ENCODE measurements at regions not wholly inside any gene's neighbourhood (a gene's known extent, or its start where the extent isn't known, plus 50 kb on each side); places are given as distances from the start of the nearest gene placed in this dataset.

DNA sequence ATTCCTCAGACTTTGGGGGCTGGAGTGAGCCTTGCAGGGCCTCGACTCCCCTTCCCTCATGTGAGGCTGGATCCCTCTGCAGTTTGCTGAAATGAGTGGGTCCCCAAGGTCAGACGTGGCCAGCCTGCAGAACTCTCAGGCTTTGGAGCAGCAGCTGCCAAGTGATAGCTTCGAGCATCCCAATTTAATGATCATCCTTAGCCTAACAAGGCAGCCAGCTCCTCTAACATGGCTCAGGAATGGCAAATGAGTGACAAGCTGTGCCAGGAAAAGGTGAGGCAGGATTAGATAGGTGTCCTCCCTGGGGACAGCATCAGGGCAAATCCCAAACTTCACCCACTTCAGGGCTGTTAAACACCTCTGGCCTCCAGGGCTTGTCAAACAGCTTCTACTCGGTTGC is 130.7 kb upstream of the PWP1 start:
- no peaks in the 10 kb centered on the region for H3K4me1 Mint-ChIP-seq (ENCODE audit: low read depth)
- no peaks in the 10 kb centered on the region for H3K27me3 Mint-ChIP-seq
- no peak overlapping the region for H3K4me3 Mint-ChIP-seq
- H3K9me3 Mint-ChIP-seq (ENCODE audit: low read depth): no peaks in the 10 kb centered on the region
- peaks cover 14% of the 10 kb centered on the region for H3K36me3 Mint-ChIP-seq
- no peak overlapping the region for H3K27ac Mint-ChIP-seq

DNA sequence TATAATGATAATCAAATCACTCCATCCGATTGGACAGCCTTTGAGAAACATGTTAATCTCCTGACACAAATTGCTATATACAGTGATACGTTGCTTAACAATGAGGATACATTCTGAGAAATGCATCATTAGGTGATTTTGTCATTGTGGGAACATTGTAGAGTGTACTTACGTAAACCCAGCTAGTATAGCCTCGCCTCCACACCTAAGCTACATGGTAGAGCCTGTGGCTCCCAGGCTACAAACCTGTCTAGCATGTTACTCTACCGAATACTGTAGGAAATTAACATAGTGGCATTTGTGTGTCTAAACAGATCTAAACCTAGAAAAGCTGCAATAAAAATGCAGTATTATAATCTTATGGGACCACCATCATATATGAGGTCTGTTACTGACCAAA is 128.6 kb upstream of the PWP1 start:
- Mint-ChIP-seq H3K4me1 (ENCODE audit: low read depth) (no peaks in the 10 kb centered on the region), H3K36me3 (peaks cover 10% of the 10 kb centered on the region), H3K9me3 (ENCODE audit: low read depth) (no peaks in the 10 kb centered on the region), H3K27me3 (no peaks in the 10 kb centered on the region), H3K4me3 (no peak overlapping the region), H3K27ac (no peak overlapping the region)

DNA sequence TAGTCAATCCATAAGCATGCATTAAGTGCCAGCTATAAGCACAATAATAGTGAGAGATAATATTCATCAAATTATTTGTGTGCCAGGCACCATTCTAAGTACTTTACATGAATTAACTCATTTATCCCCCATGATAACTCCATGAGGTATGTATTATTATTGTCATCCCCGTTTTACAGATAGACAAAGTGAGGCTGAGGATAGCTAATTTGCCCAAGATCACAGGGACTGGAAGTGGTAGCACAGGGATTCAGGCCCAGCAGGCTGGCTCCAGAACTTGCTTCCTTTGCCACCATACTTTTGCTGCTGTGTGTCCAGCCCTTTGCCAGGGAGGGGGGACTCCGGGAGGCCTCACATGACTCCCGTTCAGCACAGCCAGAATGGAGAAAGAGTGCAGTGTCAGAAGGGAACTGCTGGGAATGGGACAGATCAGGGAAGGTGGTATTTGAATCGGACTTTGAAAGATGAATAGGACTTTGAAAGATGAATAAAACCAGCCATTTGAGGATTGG is 128.0 kb upstream of the PWP1 start:
- Mint-ChIP-seq H3K9me3 (ENCODE audit: low read depth) (no peaks in the 10 kb centered on the region), H3K4me3 (no peak overlapping the region), H3K36me3 (peaks cover 5% of the 10 kb centered on the region), H3K27me3 (no peaks in the 10 kb centered on the region), H3K4me1 (ENCODE audit: low read depth) (no peaks in the 10 kb centered on the region), H3K27ac (no peak overlapping the region)

DNA sequence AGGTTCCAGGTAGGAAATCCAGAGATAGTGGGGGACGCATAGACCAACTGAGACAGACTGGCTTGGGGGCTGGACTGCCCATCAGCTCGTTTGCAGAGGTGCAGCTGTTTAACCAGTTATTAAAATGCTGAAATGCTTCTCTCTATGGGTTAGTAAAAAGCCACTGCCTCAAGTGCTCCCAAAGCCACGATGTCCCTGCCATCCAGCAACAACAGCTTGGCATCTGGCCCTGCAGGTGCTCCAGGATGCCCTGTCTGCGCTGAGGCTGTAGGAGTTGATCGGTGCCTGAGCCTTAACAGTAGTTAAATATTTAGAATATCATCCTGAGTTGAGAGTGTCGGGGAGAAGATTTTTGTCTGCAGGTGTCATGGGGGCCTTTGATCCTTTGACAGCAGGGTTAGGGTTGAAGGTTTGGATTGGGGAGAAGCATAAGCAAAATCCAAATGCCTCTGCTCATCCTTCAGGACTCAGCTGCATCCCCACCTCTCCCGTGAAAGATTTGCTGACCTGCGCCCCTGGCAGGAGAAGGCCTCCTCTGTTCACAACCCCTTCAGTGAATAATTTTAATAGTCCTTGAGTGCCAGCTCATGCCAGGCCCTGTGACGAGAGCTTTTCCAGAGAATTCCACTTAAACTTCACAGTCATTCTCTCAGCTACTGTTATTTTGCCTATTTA is 127.3 kb upstream of the PWP1 start:
- H3K4me1 Mint-ChIP-seq (ENCODE audit: low read depth): no peaks in the 10 kb centered on the region
- H3K27me3 Mint-ChIP-seq: no peaks in the 10 kb centered on the region
- H3K36me3 Mint-ChIP-seq: peaks cover 1% of the 10 kb centered on the region
- H3K9me3 Mint-ChIP-seq (ENCODE audit: low read depth): no peaks in the 10 kb centered on the region
- no peak overlapping the region for H3K4me3 Mint-ChIP-seq
- no peak overlapping the region for H3K27ac Mint-ChIP-seq

DNA sequence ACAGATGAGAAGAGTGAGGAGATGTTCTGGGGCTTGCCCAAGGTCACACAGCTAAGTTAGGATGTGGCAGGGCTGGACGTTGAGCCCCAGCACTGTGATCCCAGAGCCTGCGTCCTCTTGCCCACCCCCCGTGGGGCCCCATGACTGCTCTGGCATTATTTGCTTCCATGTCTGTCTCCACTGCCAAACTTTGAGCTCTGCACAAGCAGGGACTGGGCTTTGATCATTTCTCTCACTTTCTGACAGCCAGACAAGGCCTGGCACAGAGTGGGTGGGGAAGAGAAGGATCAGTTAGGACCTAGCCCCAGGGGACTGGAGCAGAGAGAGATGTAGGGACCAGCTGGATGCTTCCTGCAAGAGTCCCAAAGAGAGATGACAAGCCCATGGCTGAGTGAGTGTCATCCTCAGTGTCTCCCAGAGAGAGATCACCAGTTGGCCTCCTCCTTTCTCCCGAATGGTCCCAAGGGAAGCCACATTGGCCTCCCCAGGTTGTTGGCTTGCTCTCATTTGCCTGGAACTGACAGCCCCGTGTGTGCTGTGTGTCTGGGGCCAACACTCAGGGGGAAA is 126.7 kb upstream of the PWP1 start:
- Mint-ChIP-seq H3K4me1 (ENCODE audit: low read depth) (peaks cover 2% of the 10 kb centered on the region), H3K36me3 (no peaks in the 10 kb centered on the region), H3K27me3 (no peaks in the 10 kb centered on the region), H3K9me3 (ENCODE audit: low read depth) (no peaks in the 10 kb centered on the region), H3K27ac (no peak overlapping the region), H3K4me3 (no peak overlapping the region)

DNA sequence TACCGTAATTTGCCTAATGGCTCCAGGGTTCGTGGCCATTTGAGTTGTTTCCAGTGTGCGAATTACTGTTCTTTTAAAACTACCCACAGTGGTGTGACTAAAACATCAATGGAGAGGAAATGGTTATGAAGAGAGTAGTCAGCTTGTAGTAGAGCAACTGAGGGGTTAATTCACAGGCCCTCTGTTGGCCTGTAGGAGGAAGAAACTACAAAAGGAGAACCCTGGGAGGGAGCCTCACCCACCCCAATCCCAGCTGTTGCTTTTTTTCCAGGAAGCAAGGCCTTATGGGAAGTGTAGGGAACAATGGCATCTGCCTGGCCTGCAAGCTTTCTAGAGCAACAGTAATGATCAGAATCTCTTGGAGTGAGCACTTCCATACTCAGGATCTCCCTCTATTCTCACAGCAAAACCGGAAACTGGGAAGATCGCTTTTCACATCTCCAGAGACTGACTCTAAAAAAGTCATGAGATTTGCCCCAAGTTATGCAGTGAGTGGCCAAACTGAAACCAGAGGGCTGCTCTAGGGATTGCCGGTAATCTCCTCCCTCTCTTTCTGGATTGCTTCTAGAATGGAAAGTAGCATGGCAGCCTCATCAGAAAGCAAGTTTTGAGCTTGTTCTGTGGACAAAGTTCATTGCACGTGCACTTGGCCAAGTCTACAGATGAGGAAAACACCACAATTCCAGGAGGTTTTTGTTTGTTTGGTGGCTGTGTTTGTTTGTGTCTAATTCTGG is 125.3 kb upstream of the PWP1 start:
- Mint-ChIP-seq H3K36me3 (no peaks in the 10 kb centered on the region), H3K9me3 (ENCODE audit: low read depth) (no peaks in the 10 kb centered on the region), H3K4me3 (no peak overlapping the region), H3K27me3 (no peaks in the 10 kb centered on the region), H3K4me1 (ENCODE audit: low read depth) (peaks cover 8% of the 10 kb centered on the region), H3K27ac (no peak overlapping the region)

DNA sequence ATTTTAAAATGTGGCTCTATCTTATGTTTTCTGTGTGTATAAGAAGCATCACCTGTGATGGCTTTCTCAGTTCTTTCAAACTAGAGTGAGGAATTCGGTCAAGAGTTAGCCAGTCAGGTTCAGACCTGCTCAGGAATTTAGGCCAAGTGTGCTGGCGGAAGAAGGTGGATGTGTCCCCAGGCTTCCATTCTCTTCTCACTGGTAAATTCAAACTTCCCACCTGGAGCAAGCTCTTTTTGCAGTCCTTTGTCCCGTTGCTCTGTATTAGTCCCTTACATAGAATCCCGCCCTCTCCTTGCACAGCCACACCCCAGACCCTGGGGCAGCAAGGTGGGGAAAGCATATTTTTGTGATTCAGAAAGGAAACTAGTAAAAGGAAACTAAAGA is 124.7 kb upstream of the PWP1 start:
- H3K9me3 Mint-ChIP-seq (ENCODE audit: low read depth): no peaks in the 10 kb centered on the region
- H3K27me3 Mint-ChIP-seq: no peaks in the 10 kb centered on the region
- H3K27ac Mint-ChIP-seq: no peak overlapping the region
- H3K36me3 Mint-ChIP-seq: no peaks in the 10 kb centered on the region
- H3K4me3 Mint-ChIP-seq: no peak overlapping the region
- H3K4me1 Mint-ChIP-seq (ENCODE audit: low read depth): peaks cover 9% of the 10 kb centered on the region

DNA sequence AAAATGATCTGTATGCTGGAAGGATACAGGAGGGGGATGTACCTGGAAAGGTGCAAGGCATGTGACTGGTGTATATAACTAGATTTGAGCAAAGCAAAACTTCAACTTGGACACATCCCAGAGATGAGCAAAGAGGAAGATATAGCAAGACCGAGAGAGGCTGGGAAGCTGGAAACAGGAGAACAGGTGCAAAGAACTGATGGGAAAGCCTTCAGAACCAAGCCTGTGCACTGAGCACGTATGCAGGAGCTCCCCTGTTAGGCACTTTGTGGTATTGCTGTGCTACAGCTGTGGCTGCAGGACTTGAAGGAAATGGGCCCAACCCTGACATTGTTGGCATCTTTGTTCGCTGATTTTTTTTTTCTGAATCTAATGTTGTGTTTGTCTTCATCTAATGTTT is 120.7 kb upstream of the PWP1 start:
- H3K27me3 Mint-ChIP-seq: no peaks in the 10 kb centered on the region
- H3K36me3 Mint-ChIP-seq: no peaks in the 10 kb centered on the region
- H3K4me1 Mint-ChIP-seq (ENCODE audit: low read depth): peaks cover 12% of the 10 kb centered on the region
- no peaks in the 10 kb centered on the region for H3K9me3 Mint-ChIP-seq (ENCODE audit: low read depth)
- no peak overlapping the region for H3K4me3 Mint-ChIP-seq
- H3K27ac Mint-ChIP-seq: no peak overlapping the region

DNA sequence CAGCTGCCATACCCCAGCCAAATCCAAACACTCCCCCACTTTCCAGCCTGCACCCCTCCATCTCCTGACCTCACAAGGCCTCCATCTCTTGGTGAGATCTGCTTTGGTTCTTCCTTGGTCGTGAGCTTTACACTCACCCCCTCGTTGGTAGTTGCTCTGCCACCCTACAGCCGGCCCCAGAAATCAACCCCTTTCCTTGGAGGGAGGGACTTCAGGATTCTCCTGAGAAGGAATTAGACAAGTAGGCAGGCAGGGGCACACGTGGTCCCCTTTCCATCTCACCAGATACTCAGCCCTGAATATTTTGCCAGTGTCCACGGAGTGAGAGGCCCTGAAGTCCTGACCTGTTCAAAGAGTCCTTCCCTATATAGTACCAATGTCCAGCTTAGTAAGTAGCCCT is 120.0 kb upstream of the PWP1 start:
- Mint-ChIP-seq H3K4me1 (ENCODE audit: low read depth) (peaks cover 12% of the 10 kb centered on the region), H3K36me3 (no peaks in the 10 kb centered on the region), H3K9me3 (ENCODE audit: low read depth) (no peaks in the 10 kb centered on the region), H3K27me3 (no peaks in the 10 kb centered on the region), H3K27ac (no peak overlapping the region), H3K4me3 (no peak overlapping the region)

DNA sequence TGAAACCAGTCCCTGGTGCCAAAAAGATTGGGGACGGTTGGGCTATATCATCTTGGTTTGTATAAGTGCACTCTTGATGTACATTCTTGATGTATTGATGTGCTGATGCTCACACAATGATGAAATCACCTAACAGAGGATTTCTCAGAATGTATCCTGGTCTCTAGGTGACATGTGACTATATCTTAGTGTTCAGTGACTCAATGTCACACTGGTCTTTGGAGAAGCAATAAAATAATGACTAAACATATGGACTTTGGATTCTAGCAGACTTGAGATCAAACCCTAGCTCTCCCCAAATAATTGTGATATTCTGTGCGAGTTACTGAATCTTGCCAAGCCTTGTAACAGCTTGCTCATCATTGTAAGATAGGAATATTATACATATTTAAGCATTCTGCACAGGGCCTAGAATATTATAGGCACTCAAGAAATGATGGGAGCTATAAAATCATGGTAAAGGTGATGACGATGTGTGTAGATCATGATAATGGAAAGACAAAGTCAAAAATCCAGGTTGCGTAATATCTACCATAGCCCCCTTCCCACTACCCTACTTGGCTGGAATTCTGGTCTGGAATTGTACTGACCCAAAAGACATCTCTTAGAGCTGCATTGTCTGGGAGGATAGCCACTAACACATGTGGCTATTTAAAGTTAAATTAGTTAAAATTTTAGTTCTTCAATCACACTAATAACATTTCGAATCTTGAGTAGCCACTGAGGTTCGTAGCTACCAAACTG is 117.6 kb upstream of the PWP1 start:
- Mint-ChIP-seq H3K4me3 (no peak overlapping the region), H3K9me3 (ENCODE audit: low read depth) (no peaks in the 10 kb centered on the region), H3K27me3 (no peaks in the 10 kb centered on the region), H3K27ac (no peak overlapping the region), H3K36me3 (peaks cover under 1% of the 10 kb centered on the region), H3K4me1 (ENCODE audit: low read depth) (peaks cover 12% of the 10 kb centered on the region)

DNA sequence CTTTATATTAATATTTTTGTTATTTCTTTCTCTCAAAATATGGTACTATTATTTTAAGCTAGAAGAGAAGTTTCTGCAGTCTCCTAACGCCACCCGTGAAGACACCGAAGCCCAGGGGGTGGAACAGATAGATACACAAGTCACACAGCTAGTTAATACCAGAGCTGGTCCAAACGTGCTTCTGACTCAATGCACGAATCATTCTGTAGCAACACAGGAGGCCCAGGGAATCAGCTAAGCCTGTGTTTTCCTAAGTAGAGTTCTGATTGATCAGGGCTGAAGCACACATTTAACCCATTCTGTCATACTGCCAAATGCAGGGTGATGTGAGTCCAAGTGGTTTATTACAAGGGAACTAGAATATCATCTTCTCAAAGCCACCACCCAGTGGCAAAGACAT is 116.9 kb upstream of the PWP1 start:
- no peak overlapping the region for H3K4me3 Mint-ChIP-seq
- no peak overlapping the region for H3K27ac Mint-ChIP-seq
- peaks cover 2% of the 10 kb centered on the region for H3K36me3 Mint-ChIP-seq
- peaks cover 10% of the 10 kb centered on the region for H3K4me1 Mint-ChIP-seq (ENCODE audit: low read depth)
- H3K27me3 Mint-ChIP-seq: no peaks in the 10 kb centered on the region
- no peaks in the 10 kb centered on the region for H3K9me3 Mint-ChIP-seq (ENCODE audit: low read depth)

DNA sequence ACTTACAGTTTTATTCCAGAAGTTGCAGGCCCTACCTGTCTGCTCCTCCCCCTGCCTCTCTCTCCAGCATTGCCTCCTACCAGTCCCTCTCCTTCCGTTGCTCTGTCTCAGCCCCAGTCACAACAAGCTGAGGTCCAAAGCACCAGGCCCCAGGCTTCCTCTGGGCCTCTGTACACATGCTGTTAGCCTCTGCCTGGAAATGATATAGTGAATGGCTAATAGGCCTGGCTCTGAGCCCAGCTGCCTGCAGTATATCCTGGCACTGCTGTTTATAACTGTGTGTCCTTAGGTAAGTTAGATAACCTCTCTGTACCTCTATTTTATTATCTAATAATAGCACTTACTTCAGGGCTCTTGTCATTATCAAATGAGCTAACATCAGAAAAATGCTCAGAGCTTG is 114.9 kb upstream of the PWP1 start:
- no peak overlapping the region for H3K4me3 Mint-ChIP-seq
- no peak overlapping the region for H3K27ac Mint-ChIP-seq
- peaks cover 3% of the 10 kb centered on the region for H3K4me1 Mint-ChIP-seq (ENCODE audit: low read depth)
- H3K9me3 Mint-ChIP-seq (ENCODE audit: low read depth): no peaks in the 10 kb centered on the region
- no peaks in the 10 kb centered on the region for H3K27me3 Mint-ChIP-seq
- peaks cover 2% of the 10 kb centered on the region for H3K36me3 Mint-ChIP-seq

DNA sequence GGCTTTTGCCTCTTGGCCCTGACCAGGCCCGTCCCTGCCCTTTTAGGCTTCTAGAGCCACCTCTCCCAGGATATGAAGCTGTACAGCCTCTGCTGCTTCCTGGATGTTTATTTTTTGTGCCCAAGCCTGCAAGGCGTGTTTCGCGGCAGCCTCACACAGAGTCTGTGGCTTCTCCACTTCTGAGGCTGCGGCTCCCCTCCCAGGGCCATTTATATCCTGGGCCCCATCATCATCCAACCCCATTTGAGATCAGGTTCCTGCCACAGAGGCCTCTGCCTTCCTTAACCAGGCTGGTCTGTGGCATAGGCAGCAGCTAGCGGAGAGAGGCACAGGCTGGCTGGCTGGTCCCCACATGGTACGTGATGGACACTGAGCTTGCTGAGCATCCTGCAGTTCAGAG is 114.1 kb upstream of the PWP1 start:
- Mint-ChIP-seq H3K9me3 (ENCODE audit: low read depth) (no peaks in the 10 kb centered on the region), H3K27ac (no peak overlapping the region), H3K4me1 (ENCODE audit: low read depth) (no peaks in the 10 kb centered on the region), H3K36me3 (peaks cover 2% of the 10 kb centered on the region), H3K4me3 (no peak overlapping the region), H3K27me3 (no peaks in the 10 kb centered on the region)

DNA sequence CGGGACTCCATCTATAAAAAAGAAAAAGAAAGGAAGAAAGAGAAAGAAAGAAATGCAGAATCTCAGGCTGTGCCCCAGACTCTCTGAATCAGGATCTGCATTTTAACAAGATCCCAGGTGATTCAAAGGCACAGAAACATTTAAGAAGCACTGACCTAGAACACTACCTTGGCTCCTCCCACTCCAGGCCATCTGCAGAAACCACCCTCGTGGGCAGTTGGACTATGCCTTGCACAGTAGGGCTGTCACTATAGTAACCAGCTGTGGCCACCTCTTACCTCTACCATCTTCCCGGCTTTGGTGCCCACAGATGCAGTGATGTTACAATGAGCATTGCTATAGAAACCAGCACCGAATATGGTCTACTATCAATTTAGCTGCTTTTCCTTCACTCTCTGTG is 110.9 kb upstream of the PWP1 start:
- Mint-ChIP-seq H3K9me3 (ENCODE audit: low read depth) (no peaks in the 10 kb centered on the region), H3K27me3 (no peaks in the 10 kb centered on the region), H3K27ac (no peak overlapping the region), H3K4me3 (no peak overlapping the region), H3K4me1 (ENCODE audit: low read depth) (no peaks in the 10 kb centered on the region), H3K36me3 (peaks cover 4% of the 10 kb centered on the region)
